SK-N-SH (cell line): ENCODE measurements at regions not wholly inside any gene's neighbourhood (a gene's known extent, or its start where the extent isn't known, plus 50 kb on each side); places are given as distances from the start of the nearest gene placed in this dataset.

Experiments
- CTCF ChIA-PET: fragments of 300-600, 350-600 bp; formaldehyde crosslinking; extraction: SDS; loops from one replicate; lab custom pipeline; 2021; lab: Yijun Ruan, JAX
- POLR2A ChIA-PET: fragments of 350-600 bp; sonication (Branson Sonifier 250); formaldehyde crosslinking; extraction: SDS; loops from one replicate; lab custom pipeline; 2020; ENCODE audit warnings: antibody characterized with exemption, inconsistent platforms; lab: Yijun Ruan, JAX
- DNase-seq: peaks from one replicate; pipeline ENCODE4 v3.0.0; 2012
- H2AFZ ChIP-seq: fragments of 200-600 bp; sonication (generic); 2 replicates; pipeline ENCODE4 v1.8.1; 2016; ENCODE audit warnings: antibody characterized with exemption, mild to moderate bottlenecking, low read depth
- H3F3A ChIP-seq: fragments of 200-600 bp; sonication (generic); replicated peaks from 2 replicates; pipeline ENCODE3; 2016; ENCODE audit warnings: antibody characterized with exemption, mild to moderate bottlenecking; ENCODE audit not compliant: insufficient read depth
- H3K27ac ChIP-seq, 2 experiments: fragments of 200-500 bp in 1 of 2; fragments of 200-600 bp in 1 of 2; sonication (Bioruptor generic) in 1 of 2; sonication (generic), shearing (Covaris generic) in 1 of 2; 2 replicates each; pipeline versions ENCODE4 v1.5.1 to v1.6.1; 2014 to 2016; ENCODE audit warnings: low read depth in 2 of 2, inconsistent platforms in 1 of 2, low read length in 1 of 2, mild to moderate bottlenecking in 1 of 2, mixed read lengths in 1 of 2
- H3K27me3 ChIP-seq: fragments of 200-600 bp; sonication (generic), shearing (Covaris generic); 2 replicates; pipeline ENCODE4 v1.6.1; 2016; ENCODE audit warnings: mixed run types; ENCODE audit not compliant: insufficient read depth
- H3K36me3 ChIP-seq, 2 experiments: fragments of 200-500 bp in 1 of 2; fragments of 200-600 bp in 1 of 2; sonication (Bioruptor generic) in 1 of 2; sonication (generic) in 1 of 2; replicated peaks in 1 of 2; 2 replicates each; pipeline versions ENCODE3 to v1.5.1; 2014 to 2016; ENCODE audit warnings: low read length in 1 of 2, mild to moderate bottlenecking in 1 of 2; ENCODE audit not compliant: insufficient read depth in 2 of 2, control insufficient read depth in 1 of 2
- H3K4me1 ChIP-seq, 2 experiments: fragments of 200-500 bp in 1 of 2; fragments of 200-600 bp in 1 of 2; sonication (Bioruptor generic) in 1 of 2; sonication (generic), shearing (Covaris generic) in 1 of 2; 2 replicates each; pipeline versions ENCODE4 v1.5.1 to v1.6.1; 2014 to 2016; ENCODE audit warnings: low read depth in 1 of 2, low read length in 1 of 2, mixed run types in 1 of 2; ENCODE audit not compliant: insufficient read depth in 2 of 2, control insufficient read depth in 1 of 2
- H3K4me2 ChIP-seq: fragments of 200-600 bp; sonication (generic), shearing (Covaris generic); 2 replicates; pipeline ENCODE4 v1.6.1; 2017; ENCODE audit warnings: mixed run types
- H3K4me3 ChIP-seq, 2 experiments: fragments of 200-500 bp in 1 of 2; fragments of 200-600 bp in 1 of 2; sonication (Bioruptor generic) in 1 of 2; sonication (generic), shearing (Covaris generic) in 1 of 2; 2 replicates each; pipeline versions ENCODE4 v1.5.1 to v1.8.1; 2014 to 2016; ENCODE audit warnings: low read depth in 2 of 2, inconsistent platforms in 1 of 2, low read length in 1 of 2, mild to moderate bottlenecking in 1 of 2, mixed read lengths in 1 of 2, moderate library complexity in 1 of 2
- H3K79me2 ChIP-seq: fragments of 200-600 bp; sonication (generic); 2 replicates; pipeline ENCODE4 v1.8.1; 2017; ENCODE audit warnings: mild to moderate bottlenecking; ENCODE audit not compliant: insufficient read depth
- H3K9ac ChIP-seq: fragments of 200-600 bp; sonication (generic); 2 replicates; pipeline ENCODE4 v1.6.1; 2017; ENCODE audit warnings: mixed run types
- H3K9me2 ChIP-seq: fragments of 200-600 bp; sonication (generic); 2 replicates; pipeline ENCODE4 v1.6.1; 2017; ENCODE audit warnings: mixed run types
- H3K9me3 ChIP-seq: fragments of 200-600 bp; sonication (generic); 2 replicates; pipeline ENCODE4 v1.6.1; 2017; ENCODE audit warnings: mixed run types, mild to moderate bottlenecking, moderate library complexity
- H4K20me1 ChIP-seq: fragments of 200-600 bp; sonication (generic); 2 replicates; pipeline ENCODE4 v1.6.1; 2017; ENCODE audit warnings: mild to moderate bottlenecking, mixed run types; ENCODE audit not compliant: insufficient read depth
- EP300 ChIP-seq, 2 experiments: IDR thresholded peaks; 2 replicates each; pipeline versions ENCODE4 v1.4.0 to v1.6.1; 2012; ENCODE audit warnings: borderline replicate concordance in 1 of 2, low read depth in 1 of 2, low read length in 1 of 2
- FOSL2 ChIP-seq: IDR thresholded peaks from 2 replicates; pipeline ENCODE4 v1.4.0; 2012; ENCODE audit warnings: low read depth, mild to moderate bottlenecking, moderate library complexity, borderline replicate concordance
- FOXJ3 ChIP-seq: sonication (generic); formaldehyde crosslinking; IDR thresholded peaks from 2 replicates; pipeline ENCODE4 v1.5.1; 2020; ENCODE audit warnings: mild to moderate bottlenecking, missing genetic modification reagents
- FOXM1 ChIP-seq: IDR thresholded peaks from 2 replicates; pipeline ENCODE4 v1.4.0; 2012; ENCODE audit warnings: low read depth, mild to moderate bottlenecking
- GABPA ChIP-seq: IDR thresholded peaks from 2 replicates; pipeline ENCODE4 v1.4.0; 2012; ENCODE audit warnings: low read depth, mild to moderate bottlenecking
- GATA2 ChIP-seq: sonication (generic); formaldehyde crosslinking; IDR thresholded peaks from 2 replicates; pipeline ENCODE4 v1.5.0; 2020; ENCODE audit warnings: mild to moderate bottlenecking, missing genetic modification reagents
- JUND ChIP-seq: IDR thresholded peaks from 2 replicates; pipeline ENCODE4 v1.4.0; 2012
- MEF2A ChIP-seq: IDR thresholded peaks from 2 replicates; pipeline ENCODE4 v1.4.0; 2012; ENCODE audit warnings: low read depth, borderline replicate concordance
- MXI1 ChIP-seq: IDR thresholded peaks from 2 replicates; pipeline ENCODE4 v1.6.1; 2012; ENCODE audit warnings: mild to moderate bottlenecking, low read depth, low read length, improper control_type of control experiment
- NRF1 ChIP-seq: IDR thresholded peaks from 2 replicates; pipeline ENCODE4 v1.6.1; 2012; ENCODE audit warnings: low read depth, mild to moderate bottlenecking, low read length
- PBX3 ChIP-seq: IDR thresholded peaks from 2 replicates; pipeline ENCODE4; 2012
- POLR2AphosphoS5 ChIP-seq: IDR thresholded peaks from 2 replicates; pipeline ENCODE4 v1.6.1; 2012; ENCODE audit warnings: low read depth, low read length
- RAD21 ChIP-seq: IDR thresholded peaks from 2 replicates; pipeline ENCODE4 v1.6.1; 2012; ENCODE audit warnings: mild to moderate bottlenecking, low read length
- RCOR1 ChIP-seq: fragments of 150-350 bp; IDR thresholded peaks from 2 replicates; pipeline ENCODE4 v1.6.1; 2017; ENCODE audit warnings: antibody characterized with exemption, low read length
- RFX5 ChIP-seq: IDR thresholded peaks from 2 replicates; pipeline ENCODE4 v1.6.1; 2012; ENCODE audit warnings: mild to moderate bottlenecking, improper control_type of control experiment, low read length
- SIN3A ChIP-seq: IDR thresholded peaks from 2 replicates; pipeline ENCODE4 v1.6.1; 2012; ENCODE audit warnings: low read depth, mild to moderate bottlenecking, low read length, moderate library complexity, borderline replicate concordance
- SMC3 ChIP-seq: IDR thresholded peaks from 2 replicates; pipeline ENCODE4 v1.6.1; 2012; ENCODE audit warnings: low read depth, low read length, improper control_type of control experiment
- TAF1 ChIP-seq: IDR thresholded peaks from 2 replicates; pipeline ENCODE4 v1.6.1; 2012; ENCODE audit warnings: low read depth, mild to moderate bottlenecking, low read length, moderate library complexity, borderline replicate concordance
- TEAD4 ChIP-seq: IDR thresholded peaks from 2 replicates; pipeline ENCODE4 v1.4.0; 2012; ENCODE audit warnings: mild to moderate bottlenecking, borderline replicate concordance; ENCODE audit not compliant: insufficient read depth
- WGBS: methylation state at CpG from one replicate; pipeline ENCODE4 v1.1.6; 2017; ENCODE audit warnings: low lambda C conversion rate; 5-methylcytosine and 5-hydroxymethylcytosine counted together
- TF ChIP-seq, protein P1 (sequence below): IDR thresholded peaks from 2 replicates; pipeline ENCODE4 v1.4.0; 2012; ENCODE audit warnings: low read depth, borderline replicate concordance
- TF ChIP-seq, protein P2 (sequence below): fragments of 200-600 bp; sonication (generic); IDR thresholded peaks from 2 replicates; pipeline ENCODE4 v1.6.1; 2017; ENCODE audit warnings: antibody characterized with exemption, mild to moderate bottlenecking, moderate library complexity
- TF ChIP-seq, protein P3 (sequence below): fragments of 150-350 bp; IDR thresholded peaks from 2 replicates; pipeline ENCODE4 v1.6.1; 2017; ENCODE audit warnings: antibody characterized with exemption, low read length, low read depth, borderline replicate concordance

DNA sequence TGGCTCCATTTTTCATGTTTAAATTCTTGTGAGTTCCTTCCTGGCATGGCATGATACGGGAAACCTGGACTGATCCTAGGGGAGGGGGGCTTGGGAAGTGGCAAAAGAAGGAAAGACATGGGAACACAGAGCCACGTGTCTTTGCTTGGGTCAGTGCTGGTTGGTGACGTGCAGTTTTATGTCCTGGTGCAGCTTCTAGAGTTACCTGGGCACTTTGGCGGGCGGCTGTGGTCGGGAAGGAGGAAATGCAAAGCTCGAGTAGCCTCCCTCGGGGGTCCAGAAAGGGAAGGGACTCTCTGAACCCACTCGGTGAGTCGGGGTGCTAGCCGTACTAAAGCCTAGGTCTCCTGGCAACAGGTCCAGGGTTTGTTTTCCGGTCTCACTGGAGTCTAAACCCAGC, 94.6 kb downstream of the APOB start:
- DNase-seq = no peak
- Histone ChIP-seq H3K79me2 (no peaks in the 10 kb centered on the region), H3F3A (no peaks in the 10 kb centered on the region), H3K9ac (no peak overlapping the region), H3K4me1 (peaks cover 0 to 3% of the 10 kb centered on the region in 2 experiments; a peak in 1 of 4 replicates), H2AFZ (no peak overlapping the region), H3K27ac (no peak overlapping the region), H3K36me3 (no peaks in the 10 kb centered on the region), H3K27me3 (peaks cover 8% of the 10 kb centered on the region; the same call in 1 of the 2 replicates), H3K4me3 (no peak overlapping the region), H4K20me1 (no peaks in the 10 kb centered on the region), H3K9me3 (no peaks in the 10 kb centered on the region), H3K9me2 (no peaks in the 10 kb centered on the region), H3K4me2 (no peak overlapping the region)
- ChIA-PET CTCF (interaction anchor here (1.3 to 5.5 kb wide), 4 partner anchors 13 to 288 kb away, joined by 3 to 41 read pairs (median 4); no protein-coding TSS in a partner anchor), POLR2A (no interaction called here)
- 49% methylated on average over 11 of the region's 12 CpGs for WGBS
- TF ChIP-seq SIN3A (no peak), RAD21 (no peak), SMC3 (no peak), FOXM1 (no peak), EP300 (IDR thresholded peaks at IDR 0.05; ENCODE audit: borderline replicate concordance in 1 of 2, low read depth in 1 of 2, low read length in 1 of 2) (no peak), JUND (no peak), FOXJ3 (CRISPR knock-in tag) (no peak), GABPA (no peak), TAF1 (no peak)
- TF ChIP-seq, protein P1, sequence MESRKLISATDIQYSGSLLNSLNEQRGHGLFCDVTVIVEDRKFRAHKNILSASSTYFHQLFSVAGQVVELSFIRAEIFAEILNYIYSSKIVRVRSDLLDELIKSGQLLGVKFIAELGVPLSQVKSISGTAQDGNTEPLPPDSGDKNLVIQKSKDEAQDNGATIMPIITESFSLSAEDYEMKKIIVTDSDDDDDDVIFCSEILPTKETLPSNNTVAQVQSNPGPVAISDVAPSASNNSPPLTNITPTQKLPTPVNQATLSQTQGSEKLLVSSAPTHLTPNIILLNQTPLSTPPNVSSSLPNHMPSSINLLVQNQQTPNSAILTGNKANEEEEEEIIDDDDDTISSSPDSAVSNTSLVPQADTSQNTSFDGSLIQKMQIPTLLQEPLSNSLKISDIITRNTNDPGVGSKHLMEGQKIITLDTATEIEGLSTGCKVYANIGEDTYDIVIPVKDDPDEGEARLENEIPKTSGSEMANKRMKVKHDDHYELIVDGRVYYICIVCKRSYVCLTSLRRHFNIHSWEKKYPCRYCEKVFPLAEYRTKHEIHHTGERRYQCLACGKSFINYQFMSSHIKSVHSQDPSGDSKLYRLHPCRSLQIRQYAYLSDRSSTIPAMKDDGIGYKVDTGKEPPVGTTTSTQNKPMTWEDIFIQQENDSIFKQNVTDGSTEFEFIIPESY = no peak

GRCh38 chr2:20946468-20946867, 97.4 kb downstream of the APOB start:
- Histone ChIP-seq H4K20me1 (no peaks in the 10 kb centered on the region), H3K4me3 (no peak overlapping the region), H3K79me2 (no peaks in the 10 kb centered on the region), H3K27ac (no peak overlapping the region), H3K4me1 (no peaks in the 10 kb centered on the region), H3K4me2 (no peak overlapping the region), H3K27me3 (peaks cover 12% of the 10 kb centered on the region; the same call in 1 of the 2 replicates), H2AFZ (no peak overlapping the region), H3K9me3 (no peaks in the 10 kb centered on the region), H3F3A (no peaks in the 10 kb centered on the region), H3K9me2 (no peaks in the 10 kb centered on the region), H3K36me3 (no peaks in the 10 kb centered on the region), H3K9ac (no peak overlapping the region)
- POLR2A ChIA-PET = interaction anchor here (0.6 kb wide), 1 partner anchor 191 kb away, joined by 3 read pairs; no protein-coding TSS in a partner anchor
- WGBS = 33% methylated on average over 3 of the region's 3 CpGs
- CTCF ChIA-PET = interaction anchor here (0.9 to 2.9 kb wide), 3 partner anchors 16 to 285 kb away, joined by 3 to 12 read pairs (median 5); no protein-coding TSS in a partner anchor
- DNase-seq = no peak
- TF ChIP-seq PBX3 (no peak), MXI1 (no peak), RFX5 (no peak), SIN3A (no peak), NRF1 (no peak), GATA2 (no peak), RCOR1 (no peak), FOXJ3 (CRISPR knock-in tag) (no peak), FOSL2 (no peak), POLR2AphosphoS5 (no peak), MEF2A (no peak), TEAD4 (no peak), JUND (no peak), EP300 (IDR thresholded peaks at IDR 0.05; ENCODE audit: borderline replicate concordance in 1 of 2, low read depth in 1 of 2, low read length in 1 of 2) (no peak)
- TF ChIP-seq, protein P2, sequence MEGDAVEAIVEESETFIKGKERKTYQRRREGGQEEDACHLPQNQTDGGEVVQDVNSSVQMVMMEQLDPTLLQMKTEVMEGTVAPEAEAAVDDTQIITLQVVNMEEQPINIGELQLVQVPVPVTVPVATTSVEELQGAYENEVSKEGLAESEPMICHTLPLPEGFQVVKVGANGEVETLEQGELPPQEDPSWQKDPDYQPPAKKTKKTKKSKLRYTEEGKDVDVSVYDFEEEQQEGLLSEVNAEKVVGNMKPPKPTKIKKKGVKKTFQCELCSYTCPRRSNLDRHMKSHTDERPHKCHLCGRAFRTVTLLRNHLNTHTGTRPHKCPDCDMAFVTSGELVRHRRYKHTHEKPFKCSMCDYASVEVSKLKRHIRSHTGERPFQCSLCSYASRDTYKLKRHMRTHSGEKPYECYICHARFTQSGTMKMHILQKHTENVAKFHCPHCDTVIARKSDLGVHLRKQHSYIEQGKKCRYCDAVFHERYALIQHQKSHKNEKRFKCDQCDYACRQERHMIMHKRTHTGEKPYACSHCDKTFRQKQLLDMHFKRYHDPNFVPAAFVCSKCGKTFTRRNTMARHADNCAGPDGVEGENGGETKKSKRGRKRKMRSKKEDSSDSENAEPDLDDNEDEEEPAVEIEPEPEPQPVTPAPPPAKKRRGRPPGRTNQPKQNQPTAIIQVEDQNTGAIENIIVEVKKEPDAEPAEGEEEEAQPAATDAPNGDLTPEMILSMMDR = no peak
- TF ChIP-seq, protein P3, sequence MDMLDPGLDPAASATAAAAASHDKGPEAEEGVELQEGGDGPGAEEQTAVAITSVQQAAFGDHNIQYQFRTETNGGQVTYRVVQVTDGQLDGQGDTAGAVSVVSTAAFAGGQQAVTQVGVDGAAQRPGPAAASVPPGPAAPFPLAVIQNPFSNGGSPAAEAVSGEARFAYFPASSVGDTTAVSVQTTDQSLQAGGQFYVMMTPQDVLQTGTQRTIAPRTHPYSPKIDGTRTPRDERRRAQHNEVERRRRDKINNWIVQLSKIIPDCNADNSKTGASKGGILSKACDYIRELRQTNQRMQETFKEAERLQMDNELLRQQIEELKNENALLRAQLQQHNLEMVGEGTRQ = no peak
